Subcutaneous abdominal adipose tissue (tissue), 5 donors: ENCODE measurements at regions not wholly inside any gene's neighbourhood (a gene's known extent, or its start where the extent isn't known, plus 50 kb on each side); places are given as distances from the start of the nearest gene placed in this dataset.

ENCODE experiments used
- H3K27ac ChIP-seq: one replicate; pipeline ENCODE4 v1.7.0; 2013; ENCODE audit warnings: low read depth, mild to moderate bottlenecking, inconsistent platforms, low read length, moderate library complexity
- H3K27me3 ChIP-seq, 5 donors: one replicate each; pipeline ENCODE4 v1.7.0; 2013; ENCODE audit warnings: low read length in 5 of 5, inconsistent platforms in 1 of 5; ENCODE audit not compliant: control insufficient read depth in 5 of 5, insufficient read depth in 4 of 5
- H3K36me3 ChIP-seq, 5 donors: one replicate each; pipeline ENCODE4 v1.7.0; 2013; ENCODE audit warnings: low read length in 5 of 5; ENCODE audit not compliant: control insufficient read depth in 5 of 5, insufficient read depth in 5 of 5
- H3K4me1 ChIP-seq, 5 donors: one replicate each; pipeline ENCODE4 v1.7.0; 2013; ENCODE audit warnings: low read length in 5 of 5, mild to moderate bottlenecking in 3 of 5, moderate library complexity in 1 of 5; ENCODE audit not compliant: control insufficient read depth in 5 of 5, insufficient read depth in 5 of 5
- H3K4me3 ChIP-seq, 5 donors: one replicate each; pipeline ENCODE4 v1.7.0; 2013; ENCODE audit warnings: low read length in 5 of 5, low read depth in 1 of 5
- H3K9ac ChIP-seq, 5 donors: one replicate each; pipeline ENCODE4 v1.7.0; 2013; ENCODE audit warnings: low read length in 5 of 5, mild to moderate bottlenecking in 4 of 5, moderate library complexity in 3 of 5
- H3K9me3 ChIP-seq, 5 donors: one replicate each; pipeline ENCODE4 v1.7.0; 2013; ENCODE audit warnings: low read length in 5 of 5; ENCODE audit not compliant: control insufficient read depth in 5 of 5
- donor health status: healthy.
- donor health status: healthy.
- donor health status: healthy.
- donor health status: healthy.
- donor health status: healthy.

DNA sequence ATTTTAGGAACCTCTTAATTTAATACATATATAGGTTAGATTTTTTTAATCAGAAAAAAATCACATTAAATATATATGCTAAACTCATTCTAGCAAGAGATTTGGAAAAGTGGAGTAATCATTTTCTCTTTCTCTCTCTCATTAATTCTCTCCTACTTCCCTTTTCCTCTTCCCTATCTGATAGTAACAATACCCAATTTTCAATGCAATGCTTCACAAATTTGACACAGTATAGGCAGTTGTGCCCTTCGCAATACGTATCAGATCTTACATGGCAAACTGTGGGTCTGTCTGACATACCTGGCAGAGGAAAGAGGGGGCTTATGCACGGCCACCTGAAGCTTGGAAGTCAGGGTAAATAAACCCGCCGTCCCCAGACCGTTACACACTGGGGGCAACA, 444.3 kb downstream of the NBAS start:
- Histone ChIP-seq H3K4me1 (peaks cover 0 to 11% (median 7%) of the 10 kb centered on the region in 5 donors), H3K36me3 (no peaks in the 10 kb centered on the region), H3K4me3 (no peak overlapping the region), H3K9me3 (peaks cover 7 to 26% (median 15%) of the 10 kb centered on the region in 5 donors), H3K27ac (no peak overlapping the region), H3K9ac (no peak overlapping the region), H3K27me3 (no peaks in the 10 kb centered on the region)
